Suppressor macrophage treated with lipopolysaccharide for 1 hour (primary cell): ENCODE measurements at regions not wholly inside any gene's neighbourhood (a gene's known extent, or its start where the extent isn't known, plus 50 kb on each side); places are given as distances from the start of the nearest gene placed in this dataset.

Experiments used
- DNase-seq, 3 donors: peaks; one replicate each; pipeline ENCODE4 v3.0.0-alpha.2; 2020 to 2022

DNA sequence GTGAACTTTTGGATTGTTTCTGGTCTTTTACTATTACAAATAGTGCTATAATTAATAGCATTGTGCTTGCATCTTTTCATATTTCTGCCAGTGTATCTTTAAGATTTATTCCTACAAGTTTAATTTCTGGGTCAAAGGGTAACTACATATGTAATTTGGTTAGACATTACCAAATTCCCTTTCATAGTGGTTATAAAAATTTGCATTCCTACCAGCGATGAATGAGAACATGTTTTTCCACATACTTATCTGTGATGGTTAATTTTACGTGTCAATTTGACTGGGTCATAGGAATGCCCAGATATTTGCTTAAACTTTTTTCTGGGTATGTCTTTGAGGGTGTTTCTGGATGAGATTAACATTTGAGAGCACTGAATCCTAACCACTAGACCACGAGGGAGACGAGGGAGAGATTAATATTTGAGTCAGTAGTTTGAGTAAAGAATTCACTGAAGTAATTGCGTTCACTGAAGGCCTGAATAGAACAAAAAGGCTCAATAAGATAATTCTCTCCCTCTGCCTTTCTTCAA is 132.3 kb upstream of the NEO1 start:
- DNase-seq = no peak

DNA sequence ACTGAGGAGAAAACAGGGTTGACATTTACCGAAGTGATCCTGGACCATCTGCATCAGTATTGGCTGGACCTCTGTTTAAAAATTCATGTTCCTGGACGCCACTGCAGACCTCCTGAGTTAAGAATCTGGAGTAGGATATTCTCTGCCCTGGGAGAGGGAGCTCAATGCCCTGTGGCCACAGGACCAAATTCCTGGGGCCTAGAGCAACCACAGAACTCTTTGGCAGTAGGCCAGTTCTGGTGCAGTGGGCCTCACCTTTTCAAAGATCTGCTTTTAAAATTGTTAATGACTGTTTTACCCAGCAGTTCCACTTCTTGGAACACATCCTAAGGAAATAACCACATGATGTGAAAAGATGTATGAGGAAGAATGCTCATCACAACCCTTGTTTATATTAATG is 133.3 kb upstream of the ADPGK start:
- no peak for DNase-seq

DNA sequence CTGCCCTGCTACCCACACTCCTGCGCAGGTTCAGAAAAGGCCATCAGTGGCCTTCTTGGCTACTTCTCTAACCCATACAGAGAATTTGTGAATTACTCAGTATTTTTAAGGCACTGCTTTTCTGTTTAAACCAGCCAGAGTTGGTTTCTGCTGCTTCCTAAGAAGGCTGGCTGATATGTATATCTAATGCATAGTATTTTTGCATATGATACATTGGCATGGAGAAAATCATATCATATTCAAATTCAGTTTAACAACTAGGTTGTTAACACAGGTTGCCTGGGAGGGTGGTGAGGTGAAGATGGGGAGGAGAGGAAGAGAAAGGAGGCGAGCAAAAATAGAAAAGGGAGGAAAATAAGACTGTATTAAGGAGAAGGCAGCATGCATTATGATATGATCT is 132.8 kb upstream of the ADPGK start:
- no peak for DNase-seq

DNA sequence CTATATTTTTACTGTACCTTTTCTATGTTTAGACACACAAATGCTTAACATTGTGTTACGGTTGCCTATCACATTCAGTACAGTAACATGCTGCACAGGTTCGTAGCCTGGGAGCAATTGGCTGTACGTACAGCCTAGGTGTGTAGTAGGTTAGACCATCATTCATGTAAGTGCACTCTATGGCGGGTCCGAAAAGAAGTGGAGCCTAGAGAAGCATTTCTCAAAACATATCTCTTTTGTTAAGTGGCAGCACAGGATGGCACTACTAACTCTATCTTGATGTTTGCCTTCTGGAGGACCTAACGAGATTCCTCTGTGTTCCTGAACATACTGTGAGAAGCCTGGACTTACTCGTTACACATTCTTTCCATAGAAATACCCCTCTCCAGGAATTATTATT is 132.3 kb upstream of the ADPGK start:
- no peak for DNase-seq

DNA sequence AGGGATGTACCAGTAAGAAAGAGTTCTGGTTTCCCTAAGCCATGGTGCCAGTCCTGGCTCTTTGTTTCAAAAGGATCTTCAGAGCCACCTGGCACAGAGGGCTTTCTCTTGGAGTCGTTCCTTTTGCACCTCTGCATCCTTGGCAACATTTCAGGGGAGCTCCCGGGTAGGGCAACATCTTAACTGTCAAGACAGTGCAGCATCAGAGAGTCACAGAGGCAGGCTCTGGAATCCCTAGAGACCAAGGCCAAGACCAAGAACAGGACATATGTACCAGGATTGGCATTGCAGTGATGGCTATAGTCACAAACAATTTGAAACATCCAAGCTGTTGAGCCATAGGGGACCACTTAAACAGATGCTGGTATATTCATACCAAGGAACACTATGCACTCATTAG is 129.4 kb upstream of the ADPGK start:
- no peak for DNase-seq

DNA sequence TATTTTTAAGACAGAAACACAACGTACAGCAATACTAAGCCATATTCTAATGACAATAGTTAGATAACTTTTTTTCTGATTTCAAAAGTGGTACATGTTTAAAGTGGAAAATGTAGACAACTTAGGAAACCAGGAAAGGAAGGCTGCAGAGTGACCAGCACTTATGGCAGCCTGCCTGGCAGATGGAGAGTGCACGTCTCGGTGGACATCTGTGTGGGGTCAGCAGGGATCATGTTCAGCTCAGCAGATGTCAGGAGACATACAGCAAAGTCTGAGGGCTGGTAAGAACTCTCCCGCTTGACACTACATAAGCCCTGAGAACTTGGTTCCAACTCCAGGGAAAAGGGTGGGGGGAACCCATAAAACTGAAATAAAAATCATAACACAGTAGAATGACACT is 128.6 kb upstream of the ADPGK start:
- no peak for DNase-seq

DNA sequence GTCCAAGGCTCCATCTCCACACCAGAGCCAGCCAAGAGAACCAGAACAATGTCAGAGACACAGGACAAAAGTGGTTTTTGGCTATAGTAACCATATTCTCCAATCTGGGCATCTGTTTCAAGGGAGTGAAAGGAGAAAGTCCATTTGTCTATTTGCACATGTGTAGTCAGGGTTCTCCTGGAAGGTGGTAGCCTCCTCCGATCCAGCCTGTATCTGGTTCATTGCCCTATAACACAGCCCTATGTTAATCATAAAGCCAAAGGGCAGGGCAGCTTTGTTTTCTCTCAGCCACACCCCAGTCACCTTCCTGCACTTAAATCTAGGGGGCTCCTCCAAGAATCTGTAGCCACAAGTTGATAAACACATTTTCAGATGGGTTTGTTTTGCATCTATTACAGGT is 128.1 kb upstream of the ADPGK start:
- DNase-seq = no peak

DNA sequence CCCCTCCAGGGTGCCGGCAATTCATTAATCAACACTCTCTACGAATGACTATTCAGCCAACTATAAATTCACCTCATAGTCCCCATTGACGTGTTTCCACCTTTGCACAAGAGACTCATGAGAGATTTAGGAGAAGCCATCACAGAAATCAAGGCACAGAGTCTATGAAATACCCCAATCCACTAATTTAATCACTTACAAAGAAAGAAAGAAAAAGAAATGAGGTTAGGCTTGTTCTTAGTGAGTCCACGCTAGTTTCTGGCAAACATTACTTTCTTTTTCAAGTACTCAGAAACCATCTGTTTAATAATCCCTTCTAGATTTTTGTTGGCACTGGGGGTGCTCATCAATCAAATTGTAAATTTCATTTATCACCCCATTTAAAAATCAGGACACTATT is 125.2 kb upstream of the ADPGK start:
- DNase-seq = no peak

DNA sequence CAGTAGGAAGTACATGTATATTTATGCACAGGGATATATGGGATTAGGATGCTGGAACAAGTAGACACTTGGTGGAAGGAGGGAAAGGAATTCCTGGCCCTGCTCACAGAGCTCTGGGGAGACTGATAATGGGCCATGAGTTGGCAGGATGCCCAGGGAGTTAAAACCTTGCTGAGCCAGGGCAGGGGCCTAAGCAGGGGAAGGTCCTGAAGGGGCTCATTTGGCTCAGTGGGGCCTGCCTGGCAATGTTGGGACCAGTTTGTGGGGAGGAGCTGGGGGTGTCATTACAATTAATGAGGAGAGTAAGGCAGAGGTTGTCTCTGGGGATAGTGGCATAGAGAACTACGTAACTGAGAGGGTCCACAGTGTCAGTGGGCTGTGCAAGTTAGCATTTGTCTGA is 124.2 kb upstream of the ADPGK start:
- no peak for DNase-seq

DNA sequence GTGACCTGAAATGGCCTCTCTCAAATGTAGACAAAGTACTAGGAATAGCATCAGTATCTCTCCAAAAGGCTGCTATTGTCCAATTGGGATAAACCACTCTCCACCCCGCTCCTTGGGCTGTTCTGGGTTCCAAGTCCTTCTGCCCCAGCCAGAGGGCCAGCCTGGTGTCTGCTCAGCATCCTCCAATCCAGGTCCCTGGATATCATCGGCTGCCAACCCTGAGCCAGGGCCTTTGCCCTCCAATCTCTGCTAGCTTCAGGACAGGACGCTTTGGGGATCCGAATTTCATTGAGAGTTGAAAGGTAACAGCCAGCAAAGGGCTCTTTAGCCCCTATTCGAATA is 119.3 kb upstream of the ADPGK start:
- no peak for DNase-seq

DNA sequence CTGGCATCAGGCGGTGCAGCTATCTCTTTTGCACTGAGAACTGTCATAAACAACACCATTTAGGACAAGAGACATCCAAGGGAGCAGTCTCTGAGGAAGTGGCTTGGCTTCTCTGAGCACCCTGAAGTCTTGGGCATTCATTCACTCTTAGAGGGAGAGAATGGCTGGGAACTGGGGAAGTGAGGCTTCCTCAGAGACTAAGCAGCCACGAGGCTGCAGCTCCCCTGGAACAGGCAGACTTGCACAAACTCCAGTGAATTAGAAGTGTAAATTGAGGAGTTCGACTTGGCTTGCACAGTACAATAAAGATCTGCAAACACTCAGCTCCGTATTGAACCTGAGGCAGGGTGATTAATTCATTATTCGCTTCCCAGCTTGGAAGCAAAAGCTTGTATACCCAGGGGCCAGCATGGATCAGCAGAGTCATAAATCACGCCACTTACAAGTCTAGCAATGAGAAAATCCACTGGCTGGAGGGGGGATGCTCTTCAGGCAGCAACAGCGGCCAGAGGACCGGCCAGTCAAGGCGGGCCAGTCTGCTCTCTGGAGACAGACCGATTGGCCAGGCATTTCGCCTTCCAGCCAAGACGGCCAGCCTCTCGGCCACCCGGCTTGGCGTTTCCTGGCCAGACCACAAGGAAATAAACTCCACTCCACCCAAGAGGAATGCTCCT is 118.8 kb upstream of the ADPGK start:
- no peak for DNase-seq

DNA sequence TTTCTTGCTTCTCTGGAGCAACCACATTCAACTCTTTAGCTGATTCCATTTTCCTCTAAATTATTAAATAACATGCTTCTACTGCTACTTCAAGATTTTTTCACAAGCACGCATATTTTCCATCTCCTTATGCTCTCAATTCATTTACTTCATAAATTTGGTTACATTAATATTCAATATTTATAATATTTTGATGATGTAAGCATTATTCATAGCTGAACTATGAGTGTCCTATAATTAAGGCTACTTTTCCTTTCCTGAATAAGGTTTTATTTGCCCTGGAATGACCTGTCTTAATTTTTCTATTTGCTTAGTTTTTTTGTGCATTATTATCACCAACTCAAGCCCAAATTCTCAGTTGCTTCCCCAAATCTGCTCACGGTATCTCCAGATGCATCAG is 109.4 kb upstream of the ADPGK start:
- DNase-seq = no peak

DNA sequence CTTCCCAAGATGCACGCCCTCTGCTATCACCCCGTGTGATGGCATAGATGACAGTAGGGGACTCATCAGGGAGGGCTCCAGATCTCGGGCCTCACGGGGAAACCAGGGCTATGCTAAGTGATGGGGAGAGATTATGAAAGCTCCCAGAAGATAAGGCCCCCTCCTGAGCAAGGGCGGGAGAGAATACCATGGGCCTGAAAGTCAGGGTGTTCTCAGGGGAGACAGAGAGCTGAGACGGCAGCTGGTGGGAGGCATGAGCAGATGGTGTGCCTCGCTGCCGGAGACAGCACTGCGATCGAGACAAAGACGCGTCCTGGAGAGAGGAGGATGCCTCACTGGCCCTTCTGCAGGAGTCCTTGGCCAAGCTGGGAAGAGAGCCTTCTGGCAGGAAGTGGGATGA is 106.5 kb upstream of the ADPGK start:
- no peak for DNase-seq

DNA sequence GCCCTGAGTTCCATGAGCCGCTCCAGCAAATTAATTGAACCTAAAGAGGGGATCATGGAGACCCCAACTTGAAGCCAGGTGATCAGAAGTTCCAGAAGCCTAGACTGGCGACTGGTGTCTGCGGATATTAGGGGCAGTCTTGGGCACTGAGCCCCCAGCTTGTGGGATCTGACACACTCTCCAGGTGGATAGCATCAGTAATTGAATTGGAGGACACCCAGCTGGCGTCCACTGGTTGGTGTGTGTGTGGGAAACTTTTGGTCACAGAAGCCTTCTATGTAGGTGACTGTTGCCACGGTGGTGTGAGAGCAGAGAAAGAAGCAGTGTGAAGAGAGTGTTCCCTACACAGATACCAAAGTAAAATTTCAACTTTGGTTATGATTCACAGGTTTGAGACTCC is 106.0 kb upstream of the ADPGK start:
- no peak for DNase-seq

DNA sequence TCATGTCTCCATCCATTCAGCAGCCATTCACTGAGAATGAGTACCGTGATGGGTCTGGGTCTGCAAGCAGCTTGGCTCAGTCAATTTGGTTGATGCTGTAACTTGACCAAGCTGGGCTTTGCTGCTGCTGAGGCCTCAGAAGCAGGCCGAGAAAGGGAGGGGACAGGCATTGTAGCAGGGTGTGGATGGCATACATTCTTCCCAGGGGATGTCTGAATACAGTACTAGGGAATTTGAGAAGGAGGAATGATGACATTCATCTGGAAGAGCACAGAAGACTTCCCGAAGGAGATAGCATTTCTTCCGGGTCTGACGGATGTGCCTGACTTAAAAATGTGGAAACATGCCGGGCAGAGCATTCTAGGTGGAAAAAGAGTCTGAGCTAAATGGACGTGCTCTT is 105.3 kb upstream of the ADPGK start:
- no peak for DNase-seq

DNA sequence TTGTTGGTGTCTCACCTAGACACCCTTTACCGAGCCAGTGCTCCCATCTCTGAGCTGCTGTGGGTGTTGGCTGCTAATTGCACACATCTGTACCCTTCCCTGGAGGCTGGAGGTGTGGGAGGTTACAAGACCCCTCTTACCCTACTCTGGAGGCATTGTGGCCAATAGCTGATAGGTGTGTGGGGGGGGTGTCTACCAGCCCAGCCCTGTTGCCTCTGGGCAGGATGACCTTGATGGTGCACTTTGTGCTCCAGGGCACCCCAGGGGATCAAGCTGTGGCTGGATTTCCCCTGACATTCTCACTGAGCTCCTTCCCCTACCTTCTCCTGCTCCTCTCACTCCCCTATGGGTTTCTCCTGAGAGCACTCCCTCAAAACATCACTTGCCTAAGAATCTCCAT is 104.7 kb upstream of the ADPGK start:
- no peak for DNase-seq

DNA sequence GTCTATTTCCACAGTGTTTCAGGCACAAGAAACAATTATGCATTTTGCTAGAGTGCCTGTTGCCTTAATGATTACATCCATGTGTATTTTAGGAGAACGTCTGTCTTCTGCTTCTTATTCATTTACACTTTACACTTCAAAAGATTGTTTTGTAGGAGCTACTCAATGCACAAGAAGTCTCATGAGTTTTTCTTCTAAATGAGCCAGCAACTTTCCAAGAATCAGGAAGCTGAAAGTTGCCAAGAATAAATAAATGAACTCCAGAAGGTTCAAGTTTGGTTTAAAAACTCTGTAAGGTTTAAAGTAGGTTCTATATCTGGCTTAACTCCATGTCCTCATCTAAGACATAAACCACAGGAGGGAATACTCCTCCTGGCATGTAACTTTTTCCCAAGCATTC is 103.8 kb upstream of the ADPGK start:
- DNase-seq = no peak

DNA sequence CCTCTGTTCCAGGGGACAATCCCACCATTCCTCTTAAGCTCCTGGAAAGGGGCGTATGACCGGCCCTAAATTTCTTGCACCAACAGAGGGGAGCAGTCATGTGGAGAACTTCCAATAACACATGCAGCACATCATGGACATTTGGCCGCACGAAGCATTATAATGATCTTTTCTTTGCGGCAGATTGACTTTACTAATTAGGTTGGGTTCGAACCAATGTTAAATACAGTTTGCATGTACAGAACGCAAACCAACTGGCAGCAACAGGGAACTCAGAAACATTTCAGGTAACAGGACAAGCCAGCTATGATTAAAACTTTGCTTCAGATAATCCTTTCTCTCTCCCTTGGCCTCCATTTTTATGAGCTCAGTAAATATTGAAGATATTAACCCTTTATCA is 100.8 kb upstream of the ADPGK start:
- no peak for DNase-seq

DNA sequence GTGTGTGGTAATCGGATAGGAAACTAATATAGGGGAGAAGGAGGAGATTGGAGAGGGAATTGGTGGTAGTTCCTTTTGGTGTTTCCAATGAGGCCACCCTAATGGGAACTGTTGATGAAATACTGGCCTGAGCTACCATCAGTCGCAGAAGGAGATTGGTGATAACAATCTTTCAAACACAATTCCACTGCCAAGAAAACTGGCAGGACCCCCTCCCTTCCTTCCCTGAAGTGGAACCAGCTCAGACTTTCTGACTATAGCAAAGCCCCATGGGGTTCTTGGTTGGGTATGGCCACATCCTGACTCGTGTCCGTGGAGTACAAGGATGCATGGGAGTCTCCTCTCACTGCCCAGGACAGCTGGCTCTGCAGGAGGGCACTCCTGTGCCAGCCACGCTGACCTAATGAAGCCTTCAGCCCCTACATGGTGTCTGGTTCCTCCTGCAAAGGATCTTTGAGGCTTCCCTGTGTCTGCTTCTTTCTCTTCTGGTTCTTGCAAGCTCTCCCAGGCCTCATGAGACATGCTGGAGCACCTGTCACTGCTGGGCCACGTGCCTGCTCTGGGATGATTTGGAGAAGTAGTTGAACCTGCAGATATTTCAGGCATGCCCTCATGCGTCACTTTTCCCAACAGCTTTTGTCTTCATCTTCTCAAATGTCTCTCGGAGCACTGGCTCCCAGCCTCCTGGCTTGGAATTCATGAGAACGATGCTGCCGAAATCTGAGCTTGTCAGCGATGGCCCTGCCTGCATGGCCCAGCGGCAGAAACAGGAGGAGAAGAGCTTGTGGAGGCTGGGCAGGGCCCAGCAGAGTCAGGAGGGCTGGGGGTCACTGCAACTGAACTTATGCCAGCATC is 90.0 kb upstream of the ADPGK start:
- DNase-seq = no peak

DNA sequence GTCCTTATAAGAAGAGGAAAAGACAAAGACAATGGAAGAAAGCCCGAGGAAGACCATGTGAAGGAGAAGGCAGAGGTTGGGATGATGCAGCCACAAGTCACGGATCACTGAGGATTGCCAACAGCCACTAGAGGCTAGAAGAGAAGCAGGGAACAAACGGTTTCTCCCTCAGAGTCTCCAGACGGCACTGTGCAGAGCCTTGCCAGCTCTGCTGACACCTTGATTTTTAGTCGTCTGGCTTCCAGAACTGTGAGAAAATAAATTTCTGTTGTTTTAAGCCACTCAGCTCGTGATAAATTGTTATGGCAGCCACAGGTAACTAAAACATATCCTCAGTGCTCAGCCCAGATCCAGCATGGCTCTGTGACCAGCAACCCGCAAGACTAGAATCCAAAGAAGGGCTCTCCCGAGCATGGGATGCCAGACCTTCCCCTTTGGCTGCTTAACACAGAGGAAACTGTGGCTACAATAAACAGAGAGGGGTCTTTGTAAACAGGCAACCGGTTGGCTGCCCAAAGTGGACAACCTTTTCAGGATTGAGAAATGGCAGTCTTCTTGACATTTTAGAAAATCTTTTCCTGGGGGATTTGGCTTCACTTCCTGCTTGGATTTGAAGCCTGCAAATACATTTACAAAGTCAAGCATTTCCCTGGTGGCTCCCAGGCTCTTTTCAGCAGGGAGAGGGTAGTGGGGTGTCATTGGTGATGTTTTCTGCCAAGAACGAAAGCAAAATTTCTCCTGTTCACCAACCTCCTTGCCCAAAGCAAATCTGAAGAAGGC is 88.7 kb upstream of the ADPGK start:
- DNase-seq = no peak

DNA sequence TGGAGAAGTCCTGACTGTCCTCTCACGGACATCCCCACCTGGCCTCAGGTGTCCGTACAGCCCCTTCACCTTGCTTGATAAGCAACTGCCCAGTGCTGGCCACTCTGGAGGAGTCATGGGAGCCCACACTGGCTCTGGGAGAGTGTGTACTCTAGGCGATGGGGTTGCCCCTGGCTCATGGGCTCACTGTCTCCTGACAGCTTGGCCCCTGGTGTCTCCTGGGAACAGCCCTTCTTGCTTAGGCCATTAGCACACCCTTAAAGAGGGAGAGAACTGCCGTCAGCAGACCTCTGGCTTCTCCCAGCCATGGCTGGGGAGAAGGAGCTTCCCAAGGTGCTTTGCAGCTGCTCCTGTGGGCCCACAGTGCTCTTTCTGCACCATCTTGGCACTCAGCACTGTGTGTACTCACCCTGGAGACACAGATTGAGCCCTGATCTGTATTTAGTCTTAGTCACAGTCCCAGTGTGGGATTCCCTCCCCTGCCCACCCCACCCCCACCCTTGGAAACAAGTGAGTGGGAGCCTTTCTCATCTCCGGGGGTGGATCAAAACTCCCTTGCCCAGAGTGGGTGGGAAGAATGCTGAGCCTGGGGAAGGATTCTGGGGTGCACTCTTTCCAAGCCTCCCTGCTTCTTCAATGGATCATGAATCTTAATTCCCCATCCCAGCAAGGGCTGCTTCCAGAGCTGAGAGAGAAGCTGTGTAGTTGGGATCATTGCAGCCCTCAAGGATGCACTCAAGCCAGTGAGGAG is 83.5 kb upstream of the ADPGK start:
- no peak for DNase-seq

DNA sequence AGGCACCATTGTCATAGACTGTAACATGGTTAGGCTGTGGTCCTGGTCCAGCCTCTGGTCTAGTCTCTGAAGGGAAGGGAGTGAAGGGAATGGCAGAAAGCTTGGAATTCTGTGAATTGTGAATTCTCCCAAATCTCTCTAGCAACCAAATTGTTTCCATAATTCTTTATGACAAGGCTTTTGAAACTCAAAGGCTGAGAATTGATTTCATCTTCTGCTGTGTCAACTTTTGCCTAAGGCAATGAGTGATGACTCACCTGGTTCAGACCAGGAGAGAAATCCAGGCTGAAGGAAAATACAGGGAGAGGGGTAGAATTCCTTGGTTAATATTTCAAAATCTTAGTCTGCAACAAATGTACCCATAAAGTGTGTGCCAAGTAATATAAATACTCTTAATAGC is 82.6 kb upstream of the ADPGK start:
- no peak for DNase-seq

DNA sequence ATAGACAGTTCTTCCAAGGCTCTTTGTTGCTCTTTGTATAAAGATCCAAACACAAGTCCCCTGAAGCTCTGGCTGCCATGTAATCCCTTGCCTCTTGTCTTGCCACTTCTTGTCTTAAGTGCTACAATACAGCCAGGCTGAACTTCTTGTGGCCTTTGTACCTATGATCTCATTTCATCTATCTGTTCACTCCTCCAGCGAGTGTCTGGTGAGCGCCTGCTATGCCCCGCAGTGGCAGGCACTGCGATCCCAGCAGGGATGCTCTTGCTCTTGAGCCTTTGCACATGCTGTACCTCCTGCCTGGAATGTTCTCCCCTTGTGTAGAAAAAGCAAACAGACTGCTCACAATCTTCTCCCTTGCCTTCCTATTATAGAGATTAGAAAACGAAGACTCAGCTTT is 81.9 kb upstream of the ADPGK start:
- no peak for DNase-seq
